GM12801 (cell line): ENCODE measurements at regions not wholly inside any gene's neighbourhood (a gene's known extent, or its start where the extent isn't known, plus 50 kb on each side); places are given as distances from the start of the nearest gene placed in this dataset.

Experiments used
- CTCF ChIP-seq: IDR thresholded peaks from one replicate; pipeline ENCODE4 v1.5.1; 2011; ENCODE audit warnings: control low read depth; ENCODE audit not compliant: insufficient read length; ENCODE audit errors: extremely low read depth

GRCh38 chr12:127121494-127122084, 1145.4 kb upstream of the TMEM132C start:
- TF ChIP-seq CTCF = no peak

- no peak for TF ChIP-seq CTCF
Measured at GRCh38 chr12:127125607-127126259, 1141.2 kb upstream of the TMEM132C start.

- no peak for TF ChIP-seq CTCF
Measured at GRCh38 chr12:127126260-127126628, 1140.7 kb upstream of the TMEM132C start.

GRCh38 chr12:127127897-127128296, 1139.1 kb upstream of the TMEM132C start:
- TF ChIP-seq CTCF = no peak

- no peak for TF ChIP-seq CTCF
Measured at GRCh38 chr12:127130506-127131124, 1136.4 kb upstream of the TMEM132C start.

- TF ChIP-seq CTCF = no peak
Measured at GRCh38 chr12:127133675-127134335, 1133.2 kb upstream of the TMEM132C start.

- TF ChIP-seq CTCF = no peak
Measured at GRCh38 chr12:127143020-127143419, 1124.0 kb upstream of the TMEM132C start.
